Fibroblast of lung (primary cell): ENCODE measurements at regions not wholly inside any gene's neighbourhood (a gene's known extent, or its start where the extent isn't known, plus 50 kb on each side); places are given as distances from the start of the nearest gene placed in this dataset.

Source experiments
- DNase-seq, 2 donors: peaks; one replicate each; pipeline versions ENCODE4 v3.0.0 to v3.0.0-alpha.2; 2010; ENCODE audit warnings: low read depth in 2 of 2
- H2AFZ ChIP-seq: 2 replicates; pipeline ENCODE4 v1.5.1; 2012; ENCODE audit warnings: low read length, control low read depth, inconsistent platforms
- H3K27ac ChIP-seq: 2 replicates; pipeline ENCODE4 v1.5.1; 2011; ENCODE audit warnings: low read length, control low read depth; ENCODE audit not compliant: insufficient read depth
- H3K27me3 ChIP-seq: 2 replicates; pipeline ENCODE4 v1.5.1; 2011; ENCODE audit warnings: mild to moderate bottlenecking, low read length; ENCODE audit not compliant: control insufficient read depth, insufficient read depth
- H3K36me3 ChIP-seq: 2 replicates; pipeline ENCODE4 v1.5.1; 2011; ENCODE audit warnings: low read length; ENCODE audit not compliant: control insufficient read depth, insufficient read depth
- H3K4me1 ChIP-seq: 2 replicates; pipeline ENCODE4 v1.5.1; 2011; ENCODE audit warnings: low read length; ENCODE audit not compliant: control insufficient read depth, insufficient read depth; ENCODE audit errors: extremely low read depth
- H3K4me2 ChIP-seq: 2 replicates; pipeline ENCODE4 v1.5.1; 2011; ENCODE audit warnings: low read length, control low read depth; ENCODE audit not compliant: insufficient read depth; ENCODE audit errors: extremely low read depth
- H3K4me3 ChIP-seq, 4 experiments: fragments of 200-600 bp in 1 of 4; sonication (generic) in 1 of 4; replicated peaks in 1 of 4; 2 replicates each; pipeline ENCODE4 v1.5.1; 2011 to 2016; ENCODE audit warnings: low read length in 4 of 4, low read depth in 3 of 4, mild to moderate bottlenecking in 3 of 4, control low read depth in 2 of 4, inconsistent platforms in 1 of 4, mixed read lengths in 1 of 4; ENCODE audit not compliant: insufficient read depth in 1 of 4; ENCODE audit errors: control extremely low read depth in 1 of 4
- H3K79me2 ChIP-seq: 2 replicates; pipeline ENCODE4 v1.5.1; 2012; ENCODE audit warnings: mild to moderate bottlenecking, low read length, inconsistent platforms; ENCODE audit not compliant: control insufficient read depth, insufficient read depth
- H3K9ac ChIP-seq: 2 replicates; pipeline ENCODE4 v1.5.1; 2011; ENCODE audit warnings: mild to moderate bottlenecking, low read length, control low read depth; ENCODE audit not compliant: insufficient read depth
- H3K9me3 ChIP-seq: 2 replicates; pipeline ENCODE4 v1.5.1; 2012; ENCODE audit warnings: low read depth, low read length; ENCODE audit not compliant: control insufficient read depth, insufficient read depth
- H4K20me1 ChIP-seq: 2 replicates; pipeline ENCODE4 v1.5.1; 2011; ENCODE audit warnings: low read length; ENCODE audit not compliant: control insufficient read depth, insufficient read depth; ENCODE audit errors: extremely low read depth
- CTCF ChIP-seq, 2 donors: IDR thresholded peaks in 1 of 2; conservative IDR thresholded peaks in 1 of 2; 1 replicate in 1 of 2; 2 replicates in 1 of 2; pipeline ENCODE4 v1.5.1; 2011 to 2012; ENCODE audit warnings: low read length in 2 of 2, control low read depth in 1 of 2, inconsistent platforms in 1 of 2, low read depth in 1 of 2, mild to moderate bottlenecking in 1 of 2
- EZH2 ChIP-seq: IDR thresholded peaks from 2 replicates; pipeline ENCODE4 v1.5.1; 2012; ENCODE audit warnings: low read length, control low read depth, mild to moderate bottlenecking; ENCODE audit errors: missing control alignments

- TF ChIP-seq EZH2 (no peak), CTCF (conservative IDR thresholded peaks at IDR 0.05 in 1 of 2, IDR thresholded peaks at IDR 0.05 in 1 of 2; ENCODE audit: low read depth in 1 of 2, low read length in 2 of 2) (no peak)
- no peaks in the 10 kb centered on the region for H3K36me3 ChIP-seq
- no peak overlapping the region for H3K4me2 ChIP-seq
- H3K9ac ChIP-seq = no peak overlapping the region
- no peak overlapping the region for H2AFZ ChIP-seq
- no peaks in the 10 kb centered on the region for H3K9me3 ChIP-seq
- H3K4me3 ChIP-seq = no peak overlapping the region
- no peaks in the 10 kb centered on the region for H3K4me1 ChIP-seq
- no peaks in the 10 kb centered on the region for H3K79me2 ChIP-seq
- no peak overlapping the region for H3K27ac ChIP-seq
- DNase-seq = no peak
- H3K27me3 ChIP-seq = no peaks in the 10 kb centered on the region
- no peaks in the 10 kb centered on the region for H4K20me1 ChIP-seq
Observed at GRCh38 chr1:143643148-143643885, 328.5 kb downstream of the FAM72C start.

- no peak for DNase-seq
- no peaks in the 10 kb centered on the region for H4K20me1 ChIP-seq
- H3K4me1 ChIP-seq = no peaks in the 10 kb centered on the region
- no peaks in the 10 kb centered on the region for H3K36me3 ChIP-seq
- no peaks in the 10 kb centered on the region for H3K79me2 ChIP-seq
- no peak overlapping the region for H3K4me3 ChIP-seq
- H3K9ac ChIP-seq = no peak overlapping the region
- H3K27me3 ChIP-seq = no peaks in the 10 kb centered on the region
- H3K9me3 ChIP-seq = no peaks in the 10 kb centered on the region
- no peak overlapping the region for H3K27ac ChIP-seq
- TF ChIP-seq CTCF (conservative IDR thresholded peaks at IDR 0.05 in 1 of 2, IDR thresholded peaks at IDR 0.05 in 1 of 2; ENCODE audit: low read depth in 1 of 2, low read length in 2 of 2) = no peak
- no peak for TF ChIP-seq EZH2
- no peak overlapping the region for H3K4me2 ChIP-seq
- H2AFZ ChIP-seq = no peak overlapping the region
Observed at GRCh38 chr1:143625886-143626285, 345.9 kb downstream of the FAM72C start.

- Histone ChIP-seq H3K4me3 (no peak overlapping the region), H3K4me1 (no peaks in the 10 kb centered on the region), H3K4me2 (no peak overlapping the region), H3K36me3 (no peaks in the 10 kb centered on the region), H4K20me1 (no peaks in the 10 kb centered on the region), H3K27me3 (no peaks in the 10 kb centered on the region), H3K79me2 (no peaks in the 10 kb centered on the region), H2AFZ (no peak overlapping the region), H3K27ac (no peak overlapping the region), H3K9ac (no peak overlapping the region), H3K9me3 (no peaks in the 10 kb centered on the region)
- TF ChIP-seq CTCF (conservative IDR thresholded peaks at IDR 0.05 in 1 of 2, IDR thresholded peaks at IDR 0.05 in 1 of 2; ENCODE audit: low read depth in 1 of 2, low read length in 2 of 2) (no peak), EZH2 (no peak)
- no peak for DNase-seq
Observed at GRCh38 chr1:143619851-143620250, 351.9 kb downstream of the FAM72C start.
